ENCODE measurements at regions not wholly inside any gene's neighbourhood (a gene's known extent, or its start where the extent isn't known, plus 50 kb on each side); places are given as distances from the start of the nearest gene placed in this dataset.

GRCh38 chr1:66431999-66432398, 102.0 kb upstream of the SGIP1 start:
- RAD21 ChIA-PET (ENCODE audit: unreplicated experiment): no interaction called here
- ATAC-seq (no peak), DNase-seq (ENCODE audit: low read depth, low spot score) (no peak), FAIRE-seq (no peak)
- H4K20me1 ChIP-seq (ENCODE audit: control insufficient read depth, insufficient read depth): no peaks in the 10 kb centered on the region
- in situ Hi-C loops (cut with MboI) (no loop called here), intact Hi-C loops (cut with micrococcal nuclease; ENCODE audit: unreplicated experiment) (no loop called here)
- no peaks in the 10 kb centered on the region for H3K27me3 ChIP-seq (replicated peaks in 1 of 2; ENCODE audit: control insufficient read depth in 2 of 2, insufficient read depth in 2 of 2, low read length in 1 of 2)
- CTCF ChIA-PET: interaction anchor here (1.1 to 1.5 kb wide), 4 partner anchors 13 to 178 kb away, joined by 3 to 7 read pairs (median 4); no protein-coding TSS in a partner anchor
- TF ChIP-seq NBN (IDR thresholded peaks at IDR 0.05) (no peak), ZNF207 (IDR thresholded peaks at IDR 0.05; ENCODE audit: borderline replicate concordance) (no peak), STAT3 (IDR thresholded peaks at IDR 0.05; ENCODE audit: low read depth, low read length) (no peak), SKIL (IDR thresholded peaks at IDR 0.05; ENCODE audit: low read depth, poor library complexity, severe bottlenecking) (no peak), SUZ12 (IDR thresholded peaks at IDR 0.05; ENCODE audit: unreplicated experiment) (no peak), SREBF2 (IDR thresholded peaks at IDR 0.05; ENCODE audit: low read length) (no peak), CEBPZ (IDR thresholded peaks at IDR 0.05; ENCODE audit: low read depth, low read length) (no peak), MYC (IDR thresholded peaks at IDR 0.05; ENCODE audit: insufficient read depth, insufficient read length, insufficient replicate concordance, low read length, severe bottlenecking) (no peak), RAD21 (IDR thresholded peaks at IDR 0.05; ENCODE audit: insufficient read depth, low read depth, low read length) (no peak), LARP7 (IDR thresholded peaks at IDR 0.05) (no peak), YY1 (IDR thresholded peaks at IDR 0.05; ENCODE audit: low read depth, low read length) (no peak), IRF4 (IDR thresholded peaks at IDR 0.05; ENCODE audit: low read depth, low read length) (no peak), GABPA (IDR thresholded peaks at IDR 0.05; ENCODE audit: low read depth) (no peak), MYB (IDR thresholded peaks at IDR 0.05; ENCODE audit: borderline replicate concordance, low read depth, low read length) (no peak), POLR2AphosphoS5 (IDR thresholded peaks at IDR 0.05; ENCODE audit: low read length) (no peak), ZBED1 (IDR thresholded peaks at IDR 0.05; ENCODE audit: borderline replicate concordance) (no peak), PAX5 (IDR thresholded peaks at IDR 0.05; ENCODE audit: borderline replicate concordance, low read depth, low read length) (no peak), RELA (IDR thresholded peaks at IDR 0.05; ENCODE audit: borderline replicate concordance, partially characterized antibody) (no peak), SIX5 (IDR thresholded peaks at IDR 0.05; ENCODE audit: low read depth, low read length, severe bottlenecking) (no peak), HDGF (IDR thresholded peaks at IDR 0.05) (no peak)
- H3K4me2 ChIP-seq (ENCODE audit: control insufficient read depth, insufficient read depth): no peak overlapping the region
- H3K9me3 ChIP-seq (replicated peaks; ENCODE audit: control insufficient read depth, insufficient read depth, low read length): no peaks in the 10 kb centered on the region; the same call in 1 of the 3 replicates
- H2AFZ ChIP-seq (ENCODE audit: control insufficient read depth, low read depth, low read length): no peak overlapping the region
- H3K9ac ChIP-seq (ENCODE audit: control insufficient read depth, insufficient read depth, low read length): no peak overlapping the region
- H3K27ac ChIP-seq (ENCODE audit: control insufficient read depth, insufficient read depth): no peak overlapping the region
- 66% methylated on average over 2 of the region's 2 CpGs for WGBS (ENCODE audit: insufficient coverage, insufficient replicate concordance, low lambda C conversion rate, missing lambda C conversion rate)
- SMC1A ChIA-PET (ENCODE audit: uncharacterized antibody, unreplicated experiment): interaction anchor here (1.2 to 4.2 kb wide), 4 partner anchors 14 to 190 kb away, joined by 3 to 17 read pairs (median 6); no protein-coding TSS in a partner anchor
- no peaks in the 10 kb centered on the region for H3K79me2 ChIP-seq (ENCODE audit: control insufficient read depth, insufficient read depth, low read length)
- no peak overlapping the region for H3K4me3 ChIP-seq
- BruUV-seq (replicated peaks): no TSS peak
- peaks cover 6% of the 10 kb centered on the region for H3K4me1 ChIP-seq (ENCODE audit: control insufficient read depth, insufficient read depth, low read length)
- POLR2A ChIA-PET: no interaction called here
- H3K36me3 ChIP-seq (ENCODE audit: control insufficient read depth in 2 of 2, insufficient read depth in 2 of 2, low read length in 1 of 2): no peaks in the 10 kb centered on the region

Data from GM12878 (cell line).